NT2/D1 (cell line): ENCODE measurements at regions not wholly inside any gene's neighbourhood (a gene's known extent, or its start where the extent isn't known, plus 50 kb on each side); places are given as distances from the start of the nearest gene placed in this dataset.

Experiments used
- SUZ12 ChIP-seq: IDR thresholded peaks from 2 replicates; pipeline ENCODE4 v1.6.1; 2011; ENCODE audit not compliant: insufficient read length, insufficient read depth; ENCODE audit errors: extremely low read depth
- YY1 ChIP-seq: IDR thresholded peaks from 2 replicates; pipeline ENCODE4 v1.6.1; 2011; ENCODE audit not compliant: insufficient read length, insufficient read depth
- ZNF274 ChIP-seq: IDR thresholded peaks from 2 replicates; pipeline ENCODE4 v1.6.1; 2011; ENCODE audit warnings: mild to moderate bottlenecking, low read depth, low read length

- TF ChIP-seq ZNF274 (no peak), SUZ12 (no peak), YY1 (no peak)
These were observed 158.3 kb upstream of the PITX1 start for GRCh38 chr5:135192351-135192750.
